ENCODE measurements at regions not wholly inside any gene's neighbourhood (a gene's known extent, or its start where the extent isn't known, plus 50 kb on each side); places are given as distances from the start of the nearest gene placed in this dataset.
"Not testable (repeated sequence)": the region's sequence is repeated elsewhere in the genome, so short reads cannot be mapped to it uniquely, and the experiment has no call there.

DNA sequence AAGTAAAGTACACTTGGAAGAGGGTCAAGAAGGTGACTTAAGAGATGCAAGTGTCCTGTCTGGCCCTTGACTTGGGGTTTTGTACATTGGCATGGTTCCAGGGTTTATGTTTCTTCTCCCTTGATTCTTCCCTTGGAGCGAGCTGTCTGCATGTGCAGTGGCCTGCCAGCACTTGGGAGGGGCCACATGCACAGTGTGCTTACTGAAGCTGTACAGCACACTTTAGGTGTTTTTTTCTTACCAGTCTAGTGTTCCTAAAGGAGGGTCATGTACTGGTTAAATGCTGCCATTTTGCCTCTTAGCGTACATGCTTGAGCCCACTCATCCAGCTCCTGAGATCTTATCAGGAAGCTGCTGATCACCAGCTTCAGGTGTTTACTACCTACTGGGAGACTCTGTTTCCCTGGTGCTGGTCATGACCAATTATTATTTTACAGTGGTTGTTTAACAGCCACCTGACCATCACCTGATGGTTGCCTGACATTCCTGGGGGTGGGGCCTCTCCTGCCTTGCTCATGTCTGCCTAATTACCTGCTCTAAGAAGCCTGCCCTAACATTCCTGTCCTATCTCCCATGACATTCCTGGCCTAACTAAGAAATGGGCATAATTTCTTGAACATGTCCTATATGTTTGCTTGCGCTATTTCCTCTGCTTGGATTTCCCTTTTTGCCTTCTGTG lies 182.9 kb downstream of the MCHR2 start:
- Mint-ChIP-seq H3K4me3 (no peak overlapping the region), H3K36me3 (ENCODE audit: low read depth) (no peaks in the 10 kb centered on the region), H3K27ac (no peak overlapping the region), H3K9me3 (no peaks in the 10 kb centered on the region), H3K27me3 (ENCODE audit: insufficient read depth) (peaks cover 6% of the 10 kb centered on the region), H3K4me1 (ENCODE audit: low read depth) (no peaks in the 10 kb centered on the region)
- no peak for DNase-seq (ENCODE audit: low spot score)
- intact Hi-C loops (cut with micrococcal nuclease), result loop anchor here (10.0 kb wide), 1 partner anchor 346 kb away; no protein-coding TSS in a partner anchor

DNA sequence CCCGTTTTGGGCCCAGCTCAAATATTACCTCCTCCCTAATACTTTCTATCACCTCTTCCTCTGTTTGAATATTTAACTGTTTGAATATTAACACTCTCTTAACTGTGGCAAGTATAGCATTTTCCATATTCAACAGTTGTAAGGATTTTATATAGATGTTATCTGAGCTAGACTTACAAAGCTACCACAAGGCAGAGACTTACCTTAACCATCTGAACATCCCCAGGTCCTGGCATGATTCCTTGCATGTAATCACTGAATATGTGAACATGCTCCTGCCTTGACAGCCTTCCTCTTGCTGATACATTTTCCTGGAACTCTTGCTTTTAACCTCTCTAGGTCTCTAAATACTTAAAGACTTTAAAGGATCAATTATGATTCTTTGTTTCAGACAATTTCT lies 182.4 kb downstream of the MCHR2 start:
- intact Hi-C loops (cut with micrococcal nuclease), result loop anchor here (10.0 kb wide), 1 partner anchor 347 kb away; no protein-coding TSS in a partner anchor

DNA sequence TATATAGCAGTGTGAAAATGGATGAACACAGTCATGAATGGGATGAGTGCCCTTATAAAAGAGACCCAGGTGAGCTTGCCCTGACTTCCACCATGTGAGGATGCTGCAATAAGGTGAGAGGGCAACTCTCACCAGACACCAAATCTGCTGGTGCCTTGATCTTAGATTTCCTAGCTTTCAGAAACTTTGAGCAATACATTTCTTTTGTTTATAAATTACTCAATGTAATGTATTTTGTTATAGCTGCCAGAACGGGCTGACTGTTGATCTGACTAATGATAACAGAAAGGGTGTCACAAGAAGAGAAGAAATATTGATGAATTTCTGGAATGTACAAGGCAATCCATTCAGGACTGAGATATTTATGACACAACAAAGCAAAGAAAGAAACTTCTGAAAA lies 180.5 kb downstream of the MCHR2 start:
- DNase-seq (ENCODE audit: low spot score), result no peak
- Mint-ChIP-seq H3K9me3 (no peaks in the 10 kb centered on the region), H3K27ac (no peak overlapping the region), H3K36me3 (ENCODE audit: low read depth) (no peaks in the 10 kb centered on the region), H3K4me3 (no peak overlapping the region), H3K27me3 (ENCODE audit: insufficient read depth) (peaks cover 9% of the 10 kb centered on the region), H3K4me1 (ENCODE audit: low read depth) (no peaks in the 10 kb centered on the region)
- intact Hi-C loops (cut with micrococcal nuclease), result loop anchor here (10.0 kb wide), 1 partner anchor 349 kb away; no protein-coding TSS in a partner anchor

More for the DNA sequence above, 182.4 kb downstream of the MCHR2 start:
- DNase-seq (ENCODE audit: low spot score), result no peak
- H3K4me1 Mint-ChIP-seq (ENCODE audit: low read depth), result no peaks in the 10 kb centered on the region
- no peak overlapping the region for H3K27ac Mint-ChIP-seq
- H3K27me3 Mint-ChIP-seq (ENCODE audit: insufficient read depth), result peaks cover 6% of the 10 kb centered on the region
- no peak overlapping the region for H3K4me3 Mint-ChIP-seq
- no peaks in the 10 kb centered on the region for H3K36me3 Mint-ChIP-seq (ENCODE audit: low read depth)
- no peaks in the 10 kb centered on the region for H3K9me3 Mint-ChIP-seq

DNA sequence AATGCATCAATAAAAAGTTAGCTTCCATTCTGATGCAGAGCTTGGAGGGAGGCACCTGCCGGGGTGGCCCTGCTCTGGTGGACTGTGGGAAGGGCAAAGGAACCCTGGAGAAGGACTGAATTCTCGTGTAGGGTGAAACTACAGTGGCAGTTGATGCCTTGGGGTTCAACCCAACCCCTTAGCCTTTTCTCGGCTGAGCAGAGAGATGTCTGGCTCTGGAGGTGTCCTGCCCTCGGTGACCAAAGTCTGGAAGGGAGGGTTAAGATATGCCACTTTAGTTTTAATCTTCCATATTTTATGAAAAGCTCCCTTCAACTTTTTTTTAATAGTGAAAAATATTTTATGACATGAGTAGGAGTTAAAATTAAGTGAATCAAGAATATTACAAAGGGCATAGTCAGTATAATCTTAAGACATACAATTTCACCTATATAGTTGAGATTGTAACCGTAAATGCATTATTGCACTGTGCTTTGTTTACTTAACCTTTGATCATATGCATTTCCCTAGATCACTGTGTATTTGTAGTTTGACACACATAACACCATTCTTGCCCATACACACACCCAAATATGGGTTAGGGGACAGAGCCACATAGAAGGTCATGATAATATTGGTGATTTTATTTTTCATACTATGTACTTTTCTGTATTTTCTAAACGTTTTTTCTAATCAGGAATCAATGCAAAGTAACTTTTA lies 179.6 kb downstream of the MCHR2 start:
- no peak overlapping the region for H3K27ac Mint-ChIP-seq
- no peaks in the 10 kb centered on the region for H3K36me3 Mint-ChIP-seq (ENCODE audit: low read depth)
- no peaks in the 10 kb centered on the region for H3K9me3 Mint-ChIP-seq
- intact Hi-C loops (cut with micrococcal nuclease), result loop anchor here (10.0 kb wide), 1 partner anchor 350 kb away; no protein-coding TSS in a partner anchor
- peaks cover 9% of the 10 kb centered on the region for H3K27me3 Mint-ChIP-seq (ENCODE audit: insufficient read depth)
- DNase-seq (ENCODE audit: low spot score), result no peak
- no peaks in the 10 kb centered on the region for H3K4me1 Mint-ChIP-seq (ENCODE audit: low read depth)
- no peak overlapping the region for H3K4me3 Mint-ChIP-seq

DNA sequence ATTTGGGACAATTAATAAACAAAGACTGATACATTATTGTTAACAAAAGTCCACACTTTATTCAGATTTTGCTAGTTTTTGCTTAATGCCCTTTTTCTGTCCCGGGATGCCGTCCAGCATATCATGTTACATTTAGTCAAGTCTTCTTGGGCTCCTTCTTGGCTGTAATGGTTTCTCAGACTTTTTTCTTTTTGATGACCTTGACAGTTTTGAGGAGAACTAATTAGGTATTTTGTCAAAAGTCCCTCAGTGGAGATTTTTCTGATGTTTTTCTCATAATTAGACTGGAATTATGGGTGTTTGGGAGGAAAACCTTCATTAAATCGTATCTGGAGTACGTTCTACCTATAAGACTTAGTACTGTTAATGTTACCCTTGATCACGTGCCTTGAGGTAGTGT lies 177.2 kb downstream of the MCHR2 start:
- peaks cover 12% of the 10 kb centered on the region for H3K27me3 Mint-ChIP-seq (ENCODE audit: insufficient read depth)
- intact Hi-C loops (cut with micrococcal nuclease), result loop anchor here (10.0 kb wide), 1 partner anchor 352 kb away; no protein-coding TSS in a partner anchor
- no peaks in the 10 kb centered on the region for H3K36me3 Mint-ChIP-seq (ENCODE audit: low read depth)
- DNase-seq (ENCODE audit: low spot score), result no peak
- H3K9me3 Mint-ChIP-seq, result no peaks in the 10 kb centered on the region
- no peak overlapping the region for H3K4me3 Mint-ChIP-seq
- no peak overlapping the region for H3K27ac Mint-ChIP-seq
- no peaks in the 10 kb centered on the region for H3K4me1 Mint-ChIP-seq (ENCODE audit: low read depth)

DNA sequence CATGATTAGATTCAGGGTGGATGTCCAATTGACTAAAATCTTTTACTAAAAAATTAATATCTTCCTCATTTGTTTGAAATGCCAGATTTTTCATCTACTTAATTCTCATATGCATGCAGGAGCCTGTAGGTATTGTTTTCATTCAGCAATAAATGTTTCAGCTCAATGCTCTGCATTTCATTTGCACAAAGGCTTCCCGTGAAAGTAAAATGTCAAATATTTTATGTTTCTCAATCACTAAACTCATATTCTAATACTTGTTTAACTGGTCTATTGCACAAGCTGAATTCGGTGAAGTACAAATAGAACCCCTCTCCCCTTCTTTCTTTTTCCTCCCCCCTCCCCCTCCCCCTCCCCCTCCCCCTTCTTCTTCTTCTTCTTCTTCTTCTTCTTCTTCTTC lies 175.9 kb downstream of the MCHR2 start:
- intact Hi-C loops (cut with micrococcal nuclease), result loop anchor here (10.0 kb wide), 1 partner anchor 353 kb away; no protein-coding TSS in a partner anchor
- H3K36me3 Mint-ChIP-seq (ENCODE audit: low read depth), result no peaks in the 10 kb centered on the region
- no peak overlapping the region for H3K4me3 Mint-ChIP-seq
- no peaks in the 10 kb centered on the region for H3K9me3 Mint-ChIP-seq
- peaks cover 12% of the 10 kb centered on the region for H3K27me3 Mint-ChIP-seq (ENCODE audit: insufficient read depth)
- peaks cover 3% of the 10 kb centered on the region for H3K4me1 Mint-ChIP-seq (ENCODE audit: low read depth)
- no peak overlapping the region for H3K27ac Mint-ChIP-seq
- no peak for DNase-seq (ENCODE audit: low spot score)

DNA sequence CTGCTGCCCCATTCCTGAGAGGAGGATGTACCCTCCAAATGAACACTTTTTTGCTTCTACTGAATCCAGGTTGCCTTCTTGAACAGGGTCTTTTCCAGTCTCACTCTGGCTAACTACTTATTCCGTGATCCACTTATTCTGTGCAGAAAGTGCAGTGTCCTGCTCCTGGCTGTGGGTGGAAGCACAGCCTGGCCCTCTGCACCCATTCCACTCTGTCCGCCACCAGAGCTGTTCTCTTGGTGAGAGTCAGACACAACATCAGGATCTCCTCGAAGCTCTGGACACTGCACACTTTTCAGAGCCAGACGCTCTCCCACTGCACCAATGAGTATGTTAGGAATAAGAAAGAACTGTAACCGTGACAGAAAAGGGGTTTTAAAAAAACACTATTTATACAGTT lies 174.2 kb downstream of the MCHR2 start:
- Mint-ChIP-seq H3K4me3 (no peak overlapping the region), H3K4me1 (ENCODE audit: low read depth) (peaks cover 7% of the 10 kb centered on the region), H3K27me3 (ENCODE audit: insufficient read depth) (peaks cover 9% of the 10 kb centered on the region), H3K36me3 (ENCODE audit: low read depth) (no peaks in the 10 kb centered on the region), H3K9me3 (no peaks in the 10 kb centered on the region), H3K27ac (no peak overlapping the region)
- no peak for DNase-seq (ENCODE audit: low spot score)
- intact Hi-C loops (cut with micrococcal nuclease), result loop anchor here (10.0 kb wide), 1 partner anchor 355 kb away; no protein-coding TSS in a partner anchor

DNA sequence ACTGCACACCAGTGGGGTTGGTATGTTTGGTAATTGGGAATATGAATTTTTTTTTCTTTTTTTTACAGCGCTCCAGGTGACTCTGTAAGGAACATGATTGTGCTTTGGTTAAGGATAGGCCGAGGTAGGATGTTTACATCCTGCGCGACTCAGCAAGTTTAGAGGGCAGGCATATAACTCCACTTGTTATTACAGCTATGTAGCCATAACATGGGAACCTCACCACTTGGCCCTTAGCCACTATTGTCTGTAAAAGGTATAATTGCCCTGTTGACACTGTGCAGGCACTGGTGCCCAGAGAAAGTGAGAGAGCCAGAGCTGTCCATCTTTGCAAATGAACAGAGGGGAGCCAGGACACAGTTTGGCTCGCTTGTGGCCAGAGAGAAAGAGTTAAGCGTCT lies 172.9 kb downstream of the MCHR2 start:
- Mint-ChIP-seq H3K4me1 (ENCODE audit: low read depth) (peaks cover 7% of the 10 kb centered on the region), H3K27me3 (ENCODE audit: insufficient read depth) (peaks cover 9% of the 10 kb centered on the region), H3K36me3 (ENCODE audit: low read depth) (no peaks in the 10 kb centered on the region), H3K9me3 (no peaks in the 10 kb centered on the region), H3K4me3 (no peak overlapping the region), H3K27ac (no peak overlapping the region)
- no peak for DNase-seq (ENCODE audit: low spot score)
- intact Hi-C loops (cut with micrococcal nuclease), result no loop called here

DNA sequence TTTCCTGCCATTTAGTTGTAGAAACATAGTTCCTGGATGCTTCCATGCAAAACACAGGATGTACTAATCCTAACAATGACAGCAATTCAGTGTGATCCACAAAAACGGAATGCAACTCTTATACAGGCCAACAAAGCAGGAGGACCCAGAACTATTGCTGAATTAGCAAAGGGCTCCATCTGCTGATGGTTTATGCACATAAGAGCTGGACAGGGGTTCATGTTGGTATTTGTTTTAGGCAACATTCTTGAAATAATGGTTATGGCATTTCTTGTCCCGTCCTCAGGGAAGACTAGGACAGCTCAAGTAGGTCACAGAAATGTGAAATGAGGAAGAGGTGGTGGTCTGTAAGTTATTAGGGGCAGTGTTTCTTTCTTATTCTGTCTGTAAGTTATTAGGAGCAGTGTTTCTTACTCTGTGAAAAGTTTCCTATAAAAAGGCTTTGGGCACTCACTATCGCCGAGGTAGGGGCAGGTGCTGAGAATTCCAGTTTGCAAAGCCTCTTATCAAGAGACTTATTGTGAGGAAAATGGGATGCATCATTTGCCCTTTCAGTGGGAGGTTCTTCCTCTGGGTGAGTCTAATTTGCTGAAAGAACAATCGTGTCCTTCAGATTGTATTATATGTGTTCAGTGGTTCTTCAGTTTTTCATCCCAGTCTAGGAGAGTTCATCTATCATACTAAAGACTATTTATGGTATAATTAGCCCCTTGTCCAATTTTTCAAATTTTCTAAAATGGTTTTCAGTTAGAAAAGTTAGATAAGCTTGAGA lies 171.1 kb downstream of the MCHR2 start:
- H3K4me3 Mint-ChIP-seq, result peak overlapping the region; percentile 62
- peaks cover 7% of the 10 kb centered on the region for H3K4me1 Mint-ChIP-seq (ENCODE audit: low read depth)
- no peak overlapping the region for H3K27ac Mint-ChIP-seq
- no peaks in the 10 kb centered on the region for H3K36me3 Mint-ChIP-seq (ENCODE audit: low read depth)
- H3K9me3 Mint-ChIP-seq, result no peaks in the 10 kb centered on the region
- H3K27me3 Mint-ChIP-seq (ENCODE audit: insufficient read depth), result peaks cover 7% of the 10 kb centered on the region
- intact Hi-C loops (cut with micrococcal nuclease), result loop anchor here (2.0 kb wide), 1 partner anchor 234 kb away; no protein-coding TSS in a partner anchor
- DNase-seq (ENCODE audit: low spot score), result no peak

DNA sequence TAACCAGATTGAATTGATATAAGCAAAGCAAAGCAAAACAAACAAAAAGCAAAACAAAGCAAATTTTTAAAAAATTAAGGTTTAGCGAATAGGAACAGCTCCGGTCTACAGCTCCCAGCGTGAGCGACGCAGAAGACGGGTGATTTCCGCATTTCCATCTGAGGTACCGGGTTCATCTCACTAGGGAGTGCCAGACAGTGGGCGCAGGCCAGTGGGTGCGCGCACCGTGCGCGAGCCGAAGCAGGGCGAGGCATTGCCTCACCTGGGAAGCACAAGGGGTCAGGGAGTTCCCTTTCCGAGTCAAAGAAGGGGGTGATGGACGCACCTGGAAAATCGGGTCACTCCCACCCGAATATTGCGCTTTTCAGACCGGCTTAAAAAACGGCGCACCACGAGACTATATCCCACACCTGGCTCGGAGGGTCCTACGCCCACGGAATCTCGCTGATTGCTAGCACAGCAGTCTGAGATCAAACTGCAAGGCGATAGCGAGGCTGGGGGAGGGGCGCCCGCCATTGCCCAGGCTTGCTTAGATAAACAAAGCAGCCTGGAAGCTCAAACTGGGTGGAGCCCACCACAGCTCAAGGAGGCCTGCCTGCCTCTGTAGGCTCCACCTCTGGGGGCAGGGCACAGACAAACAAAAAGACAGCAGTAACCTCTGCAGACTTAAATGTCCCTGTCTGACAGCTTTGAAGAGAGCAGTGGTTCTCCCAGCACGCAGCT lies 170.3 kb downstream of the MCHR2 start:
- H3K27ac Mint-ChIP-seq; H3K4me1 Mint-ChIP-seq (ENCODE audit: low read depth): not testable (repeated sequence)

DNA sequence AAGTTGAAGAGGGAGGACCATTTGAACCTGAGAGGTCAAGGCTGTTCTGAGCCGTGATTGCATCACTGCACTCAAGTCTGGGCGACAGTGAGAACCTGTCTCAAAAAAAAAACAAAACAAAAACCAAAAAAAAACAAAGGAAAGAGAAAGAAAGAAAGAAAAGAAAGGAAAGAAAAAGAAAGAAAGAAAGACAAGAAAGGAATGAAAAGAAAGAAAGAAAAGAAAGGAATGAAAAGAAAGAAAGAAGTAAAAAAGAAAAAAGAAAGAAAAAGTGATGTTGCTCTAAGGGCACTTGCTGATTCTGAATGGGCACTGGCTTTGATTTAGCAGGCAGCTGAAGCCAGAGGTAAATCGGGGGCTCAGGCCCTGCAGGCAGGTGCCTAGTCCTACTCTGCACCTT lies 161.0 kb downstream of the MCHR2 start:
- intact Hi-C loops (cut with micrococcal nuclease), result no loop called here
- no peaks in the 10 kb centered on the region for H3K36me3 Mint-ChIP-seq (ENCODE audit: low read depth)
- H3K27ac Mint-ChIP-seq, result no peak overlapping the region
- H3K27me3 Mint-ChIP-seq (ENCODE audit: insufficient read depth), result peaks cover 4% of the 10 kb centered on the region
- H3K9me3 Mint-ChIP-seq, result no peaks in the 10 kb centered on the region
- no peaks in the 10 kb centered on the region for H3K4me1 Mint-ChIP-seq (ENCODE audit: low read depth)
- H3K4me3 Mint-ChIP-seq, result no peak overlapping the region
- DNase-seq (ENCODE audit: low spot score), result no peak

More for the DNA sequence above, 170.3 kb downstream of the MCHR2 start:
- H3K27me3 Mint-ChIP-seq (ENCODE audit: insufficient read depth); DNase-seq (ENCODE audit: low spot score); H3K36me3 Mint-ChIP-seq (ENCODE audit: low read depth); H3K9me3 Mint-ChIP-seq: not testable (repeated sequence)
- H3K4me3 Mint-ChIP-seq, result peak overlapping the region; percentile 62
- intact Hi-C loops (cut with micrococcal nuclease), result loop anchor here (2.0 kb wide), 1 partner anchor 235 kb away; no protein-coding TSS in a partner anchor

DNA sequence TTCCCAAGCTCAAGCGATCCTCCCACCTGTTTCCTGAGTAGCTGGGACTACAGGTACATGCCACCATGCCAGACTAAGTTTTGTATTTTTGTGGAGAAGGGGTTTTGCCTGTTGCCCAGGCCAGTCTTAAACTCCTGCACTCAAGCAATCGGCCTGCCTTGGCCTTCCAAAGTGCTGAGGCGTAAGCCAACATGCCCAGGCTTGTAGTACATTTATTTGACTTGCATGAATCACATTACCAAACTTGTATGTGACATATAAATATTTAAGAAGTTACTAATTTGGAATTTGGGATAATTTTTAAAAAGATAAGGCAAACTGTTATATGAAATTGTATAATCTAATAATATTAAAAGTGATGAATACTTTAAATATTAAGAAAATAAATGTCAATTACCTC lies 157.6 kb downstream of the MCHR2 start:
- Mint-ChIP-seq H3K4me1 (ENCODE audit: low read depth) (no peaks in the 10 kb centered on the region), H3K36me3 (ENCODE audit: low read depth) (no peaks in the 10 kb centered on the region), H3K27ac (no peak overlapping the region), H3K9me3 (no peaks in the 10 kb centered on the region), H3K27me3 (ENCODE audit: insufficient read depth) (peaks cover 5% of the 10 kb centered on the region), H3K4me3 (no peak overlapping the region)
- no peak for DNase-seq (ENCODE audit: low spot score)
- intact Hi-C loops (cut with micrococcal nuclease), result no loop called here
